ENCODE measurements at regions not wholly inside any gene's neighbourhood (a gene's known extent, or its start where the extent isn't known, plus 50 kb on each side); places are given as distances from the start of the nearest gene placed in this dataset.
"Not testable (repeated sequence)": the region's sequence is repeated elsewhere in the genome, so short reads cannot be mapped to it uniquely, and the experiment has no call there.

- no peak for DNase-seq
Observed at GRCh38 chr3:74921676-74922075, 307.2 kb upstream of the CNTN3 start.

- no peak for DNase-seq
Observed at GRCh38 chr3:74920721-74921350, 306.4 kb upstream of the CNTN3 start.

GRCh38 chr3:74916696-74917095 is 302.2 kb upstream of the CNTN3 start:
- DNase-seq = no peak

- no peak for DNase-seq
Observed at GRCh38 chr3:74906181-74906580, 291.7 kb upstream of the CNTN3 start.

GRCh38 chr3:74905478-74905877 is 291.0 kb upstream of the CNTN3 start:
- no peak for DNase-seq

- no peak for DNase-seq
Observed at GRCh38 chr3:74904646-74905045, 290.2 kb upstream of the CNTN3 start.

- not testable (repeated sequence) for DNase-seq
Observed at GRCh38 chr3:74899796-74900516, 285.5 kb upstream of the CNTN3 start.

GRCh38 chr3:74897006-74897405 is 282.5 kb upstream of the CNTN3 start:
- DNase-seq = no peak

GRCh38 chr3:74891312-74891711 is 276.9 kb upstream of the CNTN3 start:
- no peak for DNase-seq

GRCh38 chr3:74883690-74884089 is 269.2 kb upstream of the CNTN3 start:
- DNase-seq = no peak

- DNase-seq = no peak
Observed at GRCh38 chr3:74883222-74883621, 268.8 kb upstream of the CNTN3 start.

- no peak for DNase-seq
Observed at GRCh38 chr3:74880237-74880636, 265.8 kb upstream of the CNTN3 start.

GRCh38 chr3:74866357-74867030 is 252.0 kb upstream of the CNTN3 start:
- DNase-seq = no peak

GRCh38 chr3:74862476-74862875 is 248.0 kb upstream of the CNTN3 start:
- peak; percentile 29 for DNase-seq

- DNase-seq = no peak
Observed at GRCh38 chr3:74861211-74861610, 246.8 kb upstream of the CNTN3 start.

GRCh38 chr3:74858086-74858485 is 243.6 kb upstream of the CNTN3 start:
- DNase-seq = no peak

GRCh38 chr3:74850381-74850780 is 235.9 kb upstream of the CNTN3 start:
- DNase-seq = no peak

GRCh38 chr3:74847093-74847492 is 232.6 kb upstream of the CNTN3 start:
- DNase-seq = no peak

GRCh38 chr3:74845081-74845480 is 230.6 kb upstream of the CNTN3 start:
- no peak for DNase-seq

- no peak for DNase-seq
Observed at GRCh38 chr3:74844428-74844827, 230.0 kb upstream of the CNTN3 start.

GRCh38 chr3:74842649-74843048 is 228.2 kb upstream of the CNTN3 start:
- no peak for DNase-seq

GRCh38 chr3:74842141-74842540 is 227.7 kb upstream of the CNTN3 start:
- no peak for DNase-seq

- no peak for DNase-seq
Observed at GRCh38 chr3:74839566-74839965, 225.1 kb upstream of the CNTN3 start.

GRCh38 chr3:74832925-74833324 is 218.5 kb upstream of the CNTN3 start:
- DNase-seq = no peak

Data from left kidney (tissue), 1 donor.